ENCODE measurements at regions not wholly inside any gene's neighbourhood (a gene's known extent, or its start where the extent isn't known, plus 50 kb on each side); places are given as distances from the start of the nearest gene placed in this dataset.

GRCh38 chr18:55018602-55019001 is 59.3 kb upstream of the CCDC68 start:
- DNase-seq (ENCODE audit: extremely low spot score): no peak
- Histone ChIP-seq H3K4me3 (no peak overlapping the region), H3K4me1 (no peaks in the 10 kb centered on the region), H3K9me3 (no peaks in the 10 kb centered on the region), H3K27ac (replicated peaks in 1 of 4) (no peak overlapping the region), H3K27me3 (no peaks in the 10 kb centered on the region), H3K36me3 (no peaks in the 10 kb centered on the region)
- TF ChIP-seq, protein P1, sequence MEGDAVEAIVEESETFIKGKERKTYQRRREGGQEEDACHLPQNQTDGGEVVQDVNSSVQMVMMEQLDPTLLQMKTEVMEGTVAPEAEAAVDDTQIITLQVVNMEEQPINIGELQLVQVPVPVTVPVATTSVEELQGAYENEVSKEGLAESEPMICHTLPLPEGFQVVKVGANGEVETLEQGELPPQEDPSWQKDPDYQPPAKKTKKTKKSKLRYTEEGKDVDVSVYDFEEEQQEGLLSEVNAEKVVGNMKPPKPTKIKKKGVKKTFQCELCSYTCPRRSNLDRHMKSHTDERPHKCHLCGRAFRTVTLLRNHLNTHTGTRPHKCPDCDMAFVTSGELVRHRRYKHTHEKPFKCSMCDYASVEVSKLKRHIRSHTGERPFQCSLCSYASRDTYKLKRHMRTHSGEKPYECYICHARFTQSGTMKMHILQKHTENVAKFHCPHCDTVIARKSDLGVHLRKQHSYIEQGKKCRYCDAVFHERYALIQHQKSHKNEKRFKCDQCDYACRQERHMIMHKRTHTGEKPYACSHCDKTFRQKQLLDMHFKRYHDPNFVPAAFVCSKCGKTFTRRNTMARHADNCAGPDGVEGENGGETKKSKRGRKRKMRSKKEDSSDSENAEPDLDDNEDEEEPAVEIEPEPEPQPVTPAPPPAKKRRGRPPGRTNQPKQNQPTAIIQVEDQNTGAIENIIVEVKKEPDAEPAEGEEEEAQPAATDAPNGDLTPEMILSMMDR (IDR thresholded peaks at IDR 0.05): no peak
- no peak for TF ChIP-seq EP300 (IDR thresholded peaks at IDR 0.05)
- intact Hi-C loops (cut with DNase I): no loop called here

DNA sequence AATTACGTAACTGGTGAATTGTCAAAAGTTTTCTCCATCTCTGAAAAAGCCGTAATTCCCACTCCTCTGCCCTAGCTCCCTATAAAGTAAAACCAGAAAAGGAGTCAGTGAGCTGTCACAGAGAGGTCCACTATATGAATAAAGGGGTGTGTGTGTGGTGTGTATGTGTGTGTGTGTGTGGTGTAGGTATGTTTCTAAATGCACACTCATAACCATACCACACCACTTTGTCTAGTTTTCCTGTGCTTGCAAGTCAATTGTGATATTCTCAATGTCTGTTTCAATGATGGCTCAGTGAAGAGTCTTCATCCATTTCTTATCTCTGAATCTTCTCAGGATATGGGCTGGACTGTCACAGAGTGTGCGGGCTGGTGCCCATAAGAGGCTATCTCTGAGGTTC is 54.8 kb upstream of the CCDC68 start:
- no peak for DNase-seq (ENCODE audit: extremely low spot score)
- Histone ChIP-seq H3K27me3 (no peaks in the 10 kb centered on the region), H3K36me3 (no peaks in the 10 kb centered on the region), H3K4me3 (no peak overlapping the region), H3K27ac (replicated peaks in 1 of 4) (no peak overlapping the region), H3K9me3 (no peaks in the 10 kb centered on the region), H3K4me1 (no peaks in the 10 kb centered on the region)
- intact Hi-C loops (cut with DNase I): no loop called here
- WGBS: 93% methylated on average over 3 of the region's 3 CpGs
- TF ChIP-seq EP300 (IDR thresholded peaks at IDR 0.05): no peak
- TF ChIP-seq, protein P1 (IDR thresholded peaks at IDR 0.05): no peak

DNA sequence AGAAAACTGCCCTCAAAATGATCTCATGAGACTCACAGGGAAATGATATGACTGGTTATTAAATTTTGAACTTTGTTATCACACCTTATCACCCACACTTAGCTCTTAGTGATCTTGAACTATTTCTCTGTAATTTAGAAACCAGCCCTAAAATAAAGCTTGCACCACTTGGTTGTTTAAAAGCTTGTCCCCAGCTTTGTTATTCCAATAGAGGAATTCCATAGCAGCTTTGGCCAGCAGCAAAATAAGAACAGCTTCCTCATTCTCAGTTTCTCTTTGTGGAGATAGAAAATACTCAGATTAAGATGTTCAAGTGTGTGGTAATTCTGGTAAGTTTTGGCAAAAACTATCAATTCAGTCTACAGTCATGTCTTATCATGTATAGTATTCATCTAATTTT is 54.4 kb upstream of the CCDC68 start:
- no peak for DNase-seq (ENCODE audit: extremely low spot score)
- intact Hi-C loops (cut with DNase I): no loop called here
- no peak overlapping the region for H3K27ac ChIP-seq (replicated peaks in 1 of 4)
- H3K4me1 ChIP-seq: no peaks in the 10 kb centered on the region
- H3K27me3 ChIP-seq: no peaks in the 10 kb centered on the region
- H3K36me3 ChIP-seq: no peaks in the 10 kb centered on the region
- H3K9me3 ChIP-seq: no peaks in the 10 kb centered on the region
- TF ChIP-seq POLR2AphosphoS5 (IDR thresholded peaks at IDR 0.05) (no peak), EP300 (IDR thresholded peaks at IDR 0.05) (no peak), POLR2A (IDR thresholded peaks at IDR 0.05; ENCODE audit: low read depth) (no peak)
- TF ChIP-seq, protein P1 (IDR thresholded peaks at IDR 0.05): no peak
- no peak overlapping the region for H3K4me3 ChIP-seq

GRCh38 chr18:55013086-55013485 is 53.8 kb upstream of the CCDC68 start:
- Histone ChIP-seq H3K4me1 (no peaks in the 10 kb centered on the region), H3K36me3 (no peaks in the 10 kb centered on the region), H3K27ac (replicated peaks in 1 of 4) (no peak overlapping the region), H3K4me3 (no peak overlapping the region), H3K27me3 (no peaks in the 10 kb centered on the region), H3K9me3 (no peaks in the 10 kb centered on the region)
- intact Hi-C loops (cut with DNase I): no loop called here
- WGBS: 72% methylated on average over 3 of the region's 3 CpGs
- TF ChIP-seq, protein P1 (IDR thresholded peaks at IDR 0.05): no peak
- TF ChIP-seq POLR2AphosphoS5 (IDR thresholded peaks at IDR 0.05): no peak
- no peak for TF ChIP-seq POLR2A (IDR thresholded peaks at IDR 0.05; ENCODE audit: low read depth)
- no peak for DNase-seq (ENCODE audit: extremely low spot score)

DNA sequence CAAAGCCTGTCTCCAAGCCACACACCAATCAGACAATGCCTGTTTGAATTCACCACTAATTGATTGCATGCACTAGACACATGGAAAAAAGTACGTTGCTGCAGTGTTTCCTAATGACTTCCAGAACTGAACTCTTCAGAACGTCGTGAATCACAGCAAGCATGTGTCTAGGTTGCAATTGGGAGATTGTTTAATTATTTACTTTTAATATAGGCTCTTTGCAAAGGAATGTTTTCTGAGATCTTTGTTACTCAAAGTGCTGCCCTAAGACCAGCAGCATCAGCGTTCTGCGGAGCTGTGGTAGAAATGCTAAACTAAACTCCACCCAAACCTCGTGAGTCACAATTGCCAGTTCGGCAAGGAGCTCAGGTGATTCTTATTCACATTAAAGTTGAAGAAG is 52.7 kb upstream of the CCDC68 start:
- intact Hi-C loops (cut with DNase I): no loop called here
- no peaks in the 10 kb centered on the region for H3K4me1 ChIP-seq
- H3K9me3 ChIP-seq: no peaks in the 10 kb centered on the region
- 83% methylated on average over 7 of the region's 7 CpGs for WGBS
- DNase-seq (ENCODE audit: extremely low spot score): no peak
- H3K27me3 ChIP-seq: no peaks in the 10 kb centered on the region
- H3K36me3 ChIP-seq: no peaks in the 10 kb centered on the region
- no peak overlapping the region for H3K4me3 ChIP-seq
- H3K27ac ChIP-seq (replicated peaks in 1 of 4): no peak overlapping the region
- TF ChIP-seq, protein P1 (IDR thresholded peaks at IDR 0.05): no peak
- no peak for TF ChIP-seq POLR2AphosphoS5 (IDR thresholded peaks at IDR 0.05)
- no peak for TF ChIP-seq POLR2A (IDR thresholded peaks at IDR 0.05; ENCODE audit: low read depth)
- TF ChIP-seq EP300 (IDR thresholded peaks at IDR 0.05): no peak

Small RNA genes lying in the stretch of these regions (small RNA-seq; reads per million reads assigned to genes)
- 0 to 0.56 (median 0) reads per million in 3 donors for gene RNA5SP459

Data from esophagus muscularis mucosa (tissue), 4 donors.